H1 (cell line): ENCODE measurements at regions not wholly inside any gene's neighbourhood (a gene's known extent, or its start where the extent isn't known, plus 50 kb on each side); places are given as distances from the start of the nearest gene placed in this dataset.

Experiments used
- CTBP2 ChIP-seq: IDR thresholded peaks from 2 replicates; pipeline ENCODE4 v1.7.0; 2011; ENCODE audit warnings: borderline replicate concordance, mild to moderate bottlenecking, moderate library complexity, mixed read lengths, low read length; ENCODE audit not compliant: insufficient read depth, insufficient read length
- FOSL1 ChIP-seq: IDR thresholded peaks from 2 replicates; pipeline ENCODE4 v1.6.1; 2011; ENCODE audit warnings: mild to moderate bottlenecking, low read depth, low read length, moderate library complexity; ENCODE audit not compliant: insufficient read depth
- GTF2F1 ChIP-seq: IDR thresholded peaks from 2 replicates; pipeline ENCODE4 v1.6.1; 2012; ENCODE audit warnings: low read depth, low read length, improper control_type of control experiment, borderline replicate concordance
- SP2 ChIP-seq: IDR thresholded peaks from 2 replicates; pipeline ENCODE4 v1.6.1; 2012; ENCODE audit warnings: mild to moderate bottlenecking, low read length, inconsistent platforms
- SRF ChIP-seq: IDR thresholded peaks from 2 replicates; pipeline ENCODE4 v1.6.1; 2011; ENCODE audit warnings: mild to moderate bottlenecking, low read depth, low read length, moderate library complexity
- TF ChIP-seq, protein P1 (sequence below): IDR thresholded peaks from 2 replicates; pipeline ENCODE4 v1.6.1; 2012; ENCODE audit warnings: low read length, inconsistent platforms
- TF ChIP-seq, protein P2 (sequence below): IDR thresholded peaks from 2 replicates; pipeline ENCODE4 v1.6.1; 2011; ENCODE audit warnings: low read length, improper control_type of control experiment

DNA sequence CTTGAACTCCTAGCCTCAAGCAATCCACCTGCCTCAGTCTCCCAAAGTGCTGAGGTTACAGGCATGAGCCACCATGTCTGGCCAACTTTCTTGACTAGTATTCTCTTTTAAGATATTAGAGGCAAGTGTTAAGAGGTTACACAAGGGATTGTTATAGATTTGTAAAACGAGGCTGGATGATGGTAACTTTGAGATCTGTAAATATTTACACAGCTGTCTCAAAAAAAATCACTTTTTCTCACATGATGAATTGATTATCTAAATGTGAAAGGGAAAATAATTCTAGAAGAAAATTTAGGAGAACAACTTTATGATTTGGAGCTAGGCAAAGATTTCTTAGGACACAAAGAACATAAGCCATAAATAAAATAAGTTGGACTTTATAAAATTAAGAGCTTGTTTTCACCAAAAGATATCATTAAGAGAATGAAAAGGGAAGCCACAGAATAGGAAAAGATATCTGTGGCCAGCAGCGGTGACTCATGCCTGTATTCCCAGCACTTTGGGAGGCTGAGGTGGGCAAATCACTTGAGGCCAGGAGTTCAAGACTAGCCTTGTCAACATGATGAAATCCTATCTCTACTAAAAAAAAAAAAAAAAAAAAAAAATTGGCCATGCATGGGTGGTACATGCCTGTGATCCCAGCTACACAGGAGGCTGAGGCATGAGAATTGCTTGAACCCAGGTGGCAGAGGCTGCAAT is 77.4 kb downstream of the BBS10 start (continued):
- TF ChIP-seq, protein P1, sequence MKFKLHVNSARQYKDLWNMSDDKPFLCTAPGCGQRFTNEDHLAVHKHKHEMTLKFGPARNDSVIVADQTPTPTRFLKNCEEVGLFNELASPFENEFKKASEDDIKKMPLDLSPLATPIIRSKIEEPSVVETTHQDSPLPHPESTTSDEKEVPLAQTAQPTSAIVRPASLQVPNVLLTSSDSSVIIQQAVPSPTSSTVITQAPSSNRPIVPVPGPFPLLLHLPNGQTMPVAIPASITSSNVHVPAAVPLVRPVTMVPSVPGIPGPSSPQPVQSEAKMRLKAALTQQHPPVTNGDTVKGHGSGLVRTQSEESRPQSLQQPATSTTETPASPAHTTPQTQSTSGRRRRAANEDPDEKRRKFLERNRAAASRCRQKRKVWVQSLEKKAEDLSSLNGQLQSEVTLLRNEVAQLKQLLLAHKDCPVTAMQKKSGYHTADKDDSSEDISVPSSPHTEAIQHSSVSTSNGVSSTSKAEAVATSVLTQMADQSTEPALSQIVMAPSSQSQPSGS, result no peak
- TF ChIP-seq CTBP2, result no peak
- TF ChIP-seq SRF, result no peak
- TF ChIP-seq FOSL1, result no peak
- TF ChIP-seq, protein P2, sequence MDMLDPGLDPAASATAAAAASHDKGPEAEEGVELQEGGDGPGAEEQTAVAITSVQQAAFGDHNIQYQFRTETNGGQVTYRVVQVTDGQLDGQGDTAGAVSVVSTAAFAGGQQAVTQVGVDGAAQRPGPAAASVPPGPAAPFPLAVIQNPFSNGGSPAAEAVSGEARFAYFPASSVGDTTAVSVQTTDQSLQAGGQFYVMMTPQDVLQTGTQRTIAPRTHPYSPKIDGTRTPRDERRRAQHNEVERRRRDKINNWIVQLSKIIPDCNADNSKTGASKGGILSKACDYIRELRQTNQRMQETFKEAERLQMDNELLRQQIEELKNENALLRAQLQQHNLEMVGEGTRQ, result no peak
- TF ChIP-seq SP2, result no peak
- no peak for TF ChIP-seq GTF2F1
